VCaP (cell line): ENCODE measurements at regions not wholly inside any gene's neighbourhood (a gene's known extent, or its start where the extent isn't known, plus 50 kb on each side); places are given as distances from the start of the nearest gene placed in this dataset.

ENCODE experiments used
- H3K27ac ChIP-seq: fragments of 450-650 bp; 2 replicates; pipeline ENCODE4 v1.5.1; 2017
- CTCF ChIP-seq: fragments of 450-650 bp; conservative IDR thresholded peaks from 2 replicates; pipeline ENCODE4 v1.5.1; 2017; ENCODE audit warnings: mild to moderate bottlenecking, moderate library complexity

GRCh38 chr2:120503206-120503792 is 157.4 kb downstream of the INHBB start:
- TF ChIP-seq CTCF, result no peak
- H3K27ac ChIP-seq, result no peak overlapping the region

DNA sequence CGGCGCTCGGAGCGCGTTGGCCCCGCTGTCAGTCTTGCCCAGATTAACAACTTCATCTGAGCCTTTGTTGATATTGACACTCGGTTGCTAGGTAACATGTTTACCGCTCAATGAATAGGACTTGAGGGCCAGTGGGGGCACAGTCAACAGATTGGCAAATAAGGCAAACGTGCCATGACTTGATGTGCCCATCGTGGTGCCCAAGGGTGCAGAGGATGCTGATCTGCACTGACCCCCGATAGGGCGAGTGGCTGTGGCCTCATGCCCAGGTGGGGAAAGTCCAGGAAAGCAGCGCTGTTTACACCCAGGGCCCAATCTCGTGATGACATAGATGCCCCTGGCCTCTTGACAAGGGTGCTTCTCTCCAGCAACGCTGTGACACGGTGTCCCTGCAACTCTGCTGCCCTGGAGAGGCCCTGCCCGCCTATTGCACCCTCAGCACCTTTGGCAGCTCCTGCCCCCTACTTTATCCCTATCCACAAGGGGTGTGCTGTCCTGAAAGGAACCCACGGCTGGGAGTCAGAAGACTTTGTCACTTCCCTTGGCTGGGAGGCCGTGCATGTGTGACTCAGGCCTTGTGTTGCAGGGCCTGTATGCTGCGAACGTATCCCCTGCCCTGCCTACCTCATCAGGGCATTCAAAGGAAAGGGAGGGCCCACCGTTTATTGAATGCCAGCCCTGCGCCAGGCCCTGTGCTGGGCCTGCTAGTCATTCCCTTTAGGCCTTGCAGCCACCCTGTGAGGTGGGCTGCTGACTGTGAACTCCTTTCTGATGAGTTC is 158.0 kb downstream of the INHBB start:
- TF ChIP-seq CTCF, result no peak
- H3K27ac ChIP-seq, result no peak overlapping the region

- H3K27ac ChIP-seq, result no peak overlapping the region
- TF ChIP-seq CTCF, result no peak
Observed at GRCh38 chr2:120504936-120505705, 159.2 kb downstream of the INHBB start.

DNA sequence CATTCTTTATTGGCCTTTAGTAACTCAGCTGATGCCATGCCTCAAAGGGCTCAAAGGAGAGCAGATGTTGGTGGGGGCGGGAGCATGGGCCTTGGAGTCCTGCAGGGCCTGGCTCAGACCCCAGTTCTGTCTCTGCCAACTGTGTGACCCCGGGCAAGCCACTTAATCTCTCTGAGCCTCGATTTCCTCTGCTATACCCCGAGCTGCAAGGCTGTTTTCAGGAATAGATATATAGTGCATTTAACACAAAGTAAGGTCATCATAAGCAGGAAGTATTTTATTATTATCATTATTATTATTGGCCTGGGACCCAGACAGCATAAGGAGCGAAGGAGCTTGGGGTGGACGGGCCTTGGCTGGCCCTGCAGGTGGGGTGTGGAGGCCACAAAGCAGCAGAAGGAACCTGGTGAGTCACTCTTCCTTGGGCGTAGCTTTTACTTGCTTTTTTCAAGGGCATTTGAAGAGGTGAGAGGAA is 162.7 kb downstream of the INHBB start:
- no peak for TF ChIP-seq CTCF
- H3K27ac ChIP-seq, result no peak overlapping the region

DNA sequence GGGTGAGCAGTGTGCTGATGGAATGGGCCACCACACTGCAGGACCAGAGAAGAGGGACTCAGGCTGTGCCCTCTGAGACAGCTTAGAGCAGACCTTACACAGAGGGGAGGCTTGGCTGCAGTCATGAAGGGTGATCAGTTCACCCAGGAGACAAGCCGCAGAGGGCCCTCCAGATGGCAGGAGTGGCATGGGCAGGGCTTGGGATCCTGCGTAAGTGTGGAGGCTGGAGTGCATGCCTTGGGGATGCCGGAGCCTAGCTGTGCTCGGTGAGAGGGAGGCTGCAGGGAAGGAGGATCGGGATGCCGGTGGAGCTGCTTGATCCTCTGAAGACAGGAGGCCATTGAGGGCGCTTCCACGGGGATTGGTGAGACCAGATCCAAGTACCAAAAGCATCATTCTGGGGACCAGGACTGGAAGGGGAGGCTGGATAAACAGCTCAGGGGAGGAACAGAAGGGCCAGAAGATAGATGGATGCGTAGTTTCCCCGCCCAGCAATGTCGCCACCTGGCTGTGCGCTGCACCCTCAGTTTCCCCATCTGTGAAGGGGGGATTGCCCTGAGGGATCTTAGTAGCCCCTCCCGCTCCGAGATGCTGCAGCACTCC is 163.4 kb downstream of the INHBB start:
- no peak overlapping the region for H3K27ac ChIP-seq
- no peak for TF ChIP-seq CTCF

DNA sequence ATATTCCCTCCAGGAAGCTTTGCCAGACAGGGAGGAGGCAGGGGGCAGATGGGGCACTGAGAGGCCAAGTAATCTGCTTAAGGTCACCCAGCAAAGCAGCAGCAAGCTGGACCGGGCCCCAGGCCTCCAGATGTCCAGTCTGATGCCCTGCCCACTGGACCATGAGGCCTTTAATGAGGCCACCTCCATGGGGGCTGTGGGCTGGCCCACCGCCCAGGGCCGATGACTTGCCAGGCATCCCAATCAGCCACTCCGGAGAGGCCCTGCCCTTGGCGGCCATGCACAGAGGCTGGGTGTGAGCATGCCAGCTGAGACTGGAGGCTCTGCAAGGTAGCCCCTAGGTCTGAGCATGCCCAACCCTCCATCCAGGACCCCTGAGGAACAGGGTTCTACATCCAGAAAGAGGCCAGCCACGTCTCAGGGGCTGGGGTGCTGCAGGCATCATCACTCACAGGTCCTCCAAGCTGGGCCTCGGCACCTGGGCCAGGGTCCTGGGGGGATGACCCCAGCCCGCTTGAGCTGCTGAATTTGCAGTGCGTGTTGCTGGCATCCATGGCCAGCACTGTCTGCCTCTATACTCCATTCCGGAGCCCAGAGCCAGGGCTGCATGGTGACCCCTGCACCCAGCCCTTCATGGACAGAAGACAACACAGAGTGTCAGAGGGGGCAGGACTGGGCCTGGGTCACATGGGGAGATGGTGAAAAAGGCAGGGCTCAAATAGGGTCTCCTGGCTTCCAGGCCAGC is 164.2 kb downstream of the INHBB start:
- no peak for TF ChIP-seq CTCF
- no peak overlapping the region for H3K27ac ChIP-seq
